SU-DHL-6 (cell line): ENCODE measurements at regions not wholly inside any gene's neighbourhood (a gene's known extent, or its start where the extent isn't known, plus 50 kb on each side); places are given as distances from the start of the nearest gene placed in this dataset.

ENCODE experiments used
- CTCF ChIP-seq: fragments of 200-600 bp; sonication (generic); IDR thresholded peaks from one replicate; pipeline ENCODE4 v1.5.1; 2017; ENCODE audit warnings: antibody characterized with exemption, mild to moderate bottlenecking, low read length, moderate library complexity; ENCODE audit not compliant: insufficient read depth, poor library complexity, severe bottlenecking
- EZH2phosphoT487 ChIP-seq: fragments of 200-600 bp; sonication (generic), shearing (Covaris generic); conservative IDR thresholded peaks from 2 replicates; pipeline ENCODE4 v1.6.1; 2018; ENCODE audit warnings: mild to moderate bottlenecking, antibody characterized with exemption, low read length, moderate library complexity, mixed read lengths

- TF ChIP-seq CTCF (no peak), EZH2phosphoT487 (no peak)
Observed at GRCh38 chr20:9963029-9963428, 71.8 kb upstream of the ANKEF1 start.
